HCEC 1CT (cell line): ENCODE measurements at regions not wholly inside any gene's neighbourhood (a gene's known extent, or its start where the extent isn't known, plus 50 kb on each side); places are given as distances from the start of the nearest gene placed in this dataset.

Experiments used
- DNase-seq: peaks from one replicate; pipeline ENCODE4 v3.0.0-alpha.2; 2017

DNA sequence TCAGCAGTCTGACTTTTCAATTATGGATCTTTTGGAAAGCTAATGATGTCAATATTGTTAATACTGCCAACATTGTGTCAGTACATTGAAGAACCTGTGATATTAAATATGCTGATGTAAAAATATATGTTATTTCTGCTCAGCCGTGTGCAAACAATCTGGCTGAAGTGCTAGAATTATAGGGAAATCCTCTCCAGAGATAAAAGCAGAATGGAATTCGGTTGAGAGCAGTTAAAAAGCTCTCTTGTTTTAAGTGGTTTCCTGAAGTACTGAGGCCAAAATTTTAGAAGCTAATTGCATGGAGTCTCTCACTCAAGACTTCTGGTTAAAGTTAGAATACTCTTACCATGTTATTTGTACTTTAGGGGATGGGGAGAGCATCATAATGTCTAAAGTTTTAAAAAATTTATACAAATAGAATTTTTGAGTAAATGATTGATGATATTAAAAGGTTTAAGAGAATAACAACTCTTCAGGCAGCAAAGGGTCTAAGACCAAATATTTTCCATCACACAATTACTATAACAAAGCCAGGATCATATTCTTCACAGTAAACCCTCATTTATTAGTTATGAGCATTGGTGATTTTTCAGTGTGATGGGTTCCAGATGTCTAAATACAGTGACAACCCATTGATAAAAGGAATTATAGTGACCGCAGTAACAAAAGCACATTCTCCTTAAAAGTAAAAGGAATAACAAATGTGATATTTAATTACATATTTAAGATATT lies 834.2 kb upstream of the CXADR start:
- DNase-seq = no peak

DNA sequence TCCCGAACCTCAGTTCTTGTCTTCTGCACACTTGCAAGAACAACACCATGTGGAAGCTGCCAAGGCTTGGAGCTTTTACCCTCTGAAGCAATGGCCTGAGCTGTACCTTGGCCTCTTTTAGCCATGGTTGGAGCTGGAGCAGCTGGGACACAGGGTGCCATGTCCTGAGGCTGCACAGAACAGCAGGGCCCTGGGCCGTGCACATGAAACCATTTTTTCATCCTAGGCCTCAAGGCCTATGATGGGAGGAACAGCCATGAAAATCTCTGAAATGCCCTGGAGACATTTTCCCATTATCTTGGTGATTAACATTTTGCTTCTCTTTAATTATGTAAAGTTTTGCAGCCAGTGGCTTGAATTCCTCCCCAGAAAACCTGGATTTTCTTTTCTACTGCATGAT lies 817.8 kb upstream of the CXADR start:
- no peak for DNase-seq

DNA sequence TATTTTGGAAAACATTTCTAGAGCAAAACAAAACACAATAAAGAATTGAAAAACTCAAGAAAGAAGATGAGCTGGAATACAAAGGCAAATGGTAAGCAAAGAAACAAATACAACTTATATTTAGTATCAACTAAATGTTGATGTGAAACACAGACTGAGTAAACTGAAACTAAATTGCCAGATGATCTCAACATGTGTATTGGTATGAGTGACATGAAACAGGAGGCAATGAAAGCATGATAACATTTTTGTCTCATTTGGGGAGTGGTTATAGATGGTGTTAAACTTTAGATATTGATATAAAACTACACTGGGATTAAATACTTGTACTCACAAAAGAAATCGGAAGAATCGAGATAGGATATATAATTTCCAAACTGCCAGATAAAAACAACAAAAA lies 805.6 kb upstream of the CXADR start:
- no peak for DNase-seq

DNA sequence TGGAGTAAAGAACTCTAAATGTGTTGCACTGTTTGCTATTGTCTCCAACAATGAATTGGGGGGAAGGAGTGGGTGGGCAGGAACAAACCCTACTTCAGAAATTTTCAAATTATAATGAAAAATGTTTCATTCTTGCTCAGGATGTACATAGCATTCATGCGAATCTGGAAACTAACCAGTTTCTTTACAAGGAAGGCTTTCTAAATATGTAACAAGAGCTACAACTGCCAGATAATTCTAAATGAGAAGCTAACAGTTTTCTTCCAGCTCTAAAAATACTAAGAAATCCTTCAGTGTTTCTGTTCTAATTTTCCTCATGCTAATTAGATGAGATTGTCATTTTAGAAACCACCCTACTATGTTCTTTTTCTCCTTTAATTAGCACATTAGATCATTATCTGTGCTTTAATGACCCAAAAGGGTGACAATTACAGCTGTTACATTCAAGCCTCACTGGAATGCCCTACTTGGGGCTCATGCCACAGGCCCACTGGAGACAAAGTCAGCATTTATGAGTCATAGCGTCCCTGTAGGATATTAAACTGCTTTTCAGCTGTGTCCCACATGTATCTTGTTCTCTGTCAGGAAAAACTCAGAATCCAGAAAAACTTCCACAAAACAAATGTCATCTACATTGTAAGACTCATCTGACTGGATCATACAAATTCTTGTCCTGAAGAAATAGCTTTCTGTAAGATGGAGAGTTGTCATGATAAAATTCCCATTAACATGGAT lies 804.6 kb upstream of the CXADR start:
- DNase-seq = peak; percentile 8

DNA sequence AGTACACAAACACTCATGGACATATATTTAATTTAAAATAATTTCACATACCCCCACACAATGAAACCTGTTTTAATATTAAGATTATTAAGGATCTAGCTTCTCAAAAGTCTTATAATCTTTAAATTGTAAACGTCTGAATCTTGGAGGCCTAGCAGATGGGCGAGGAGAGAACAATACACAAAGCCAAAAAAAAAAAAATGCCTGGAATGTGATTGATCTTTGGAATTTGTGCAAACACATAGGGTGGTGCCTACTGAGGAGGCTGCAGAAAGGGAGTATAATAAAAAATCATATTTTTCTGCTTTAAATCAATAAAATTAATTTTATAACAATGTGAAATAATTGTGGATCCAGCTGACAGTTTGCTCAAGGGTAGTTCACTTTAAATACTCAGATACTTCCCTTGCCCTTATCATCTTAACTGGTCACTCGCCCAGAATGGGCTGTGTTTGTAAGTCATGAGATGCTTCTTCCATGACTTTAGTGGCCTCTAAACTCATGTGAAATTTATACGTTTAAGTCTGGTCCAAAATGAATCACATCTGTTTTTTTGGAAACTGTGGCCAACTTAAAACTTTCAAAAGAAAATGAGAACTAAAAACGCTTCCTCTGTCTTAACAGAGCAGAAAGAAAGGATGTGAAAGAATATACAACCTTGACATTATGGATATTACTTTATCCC lies 802.8 kb upstream of the CXADR start:
- DNase-seq = peak; percentile 16

DNA sequence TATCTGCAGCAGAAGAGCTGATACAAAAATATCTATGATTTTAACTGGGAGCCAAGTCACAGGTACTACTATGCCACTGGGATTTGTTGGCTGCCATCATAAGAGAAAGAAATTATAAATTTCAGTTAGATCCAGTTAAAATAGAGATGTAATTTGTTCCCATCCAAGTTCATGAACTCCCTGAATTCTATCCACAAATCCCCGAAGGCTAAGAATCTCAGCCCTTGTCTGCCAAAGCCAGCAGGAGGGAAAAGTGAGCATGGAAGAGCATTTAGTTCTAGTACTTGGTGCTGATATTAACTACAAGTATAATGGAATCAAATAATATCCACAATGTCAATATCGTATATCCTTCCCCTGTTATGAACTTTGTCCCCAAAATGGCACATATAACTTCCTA lies 801.1 kb upstream of the CXADR start:
- no peak for DNase-seq

DNA sequence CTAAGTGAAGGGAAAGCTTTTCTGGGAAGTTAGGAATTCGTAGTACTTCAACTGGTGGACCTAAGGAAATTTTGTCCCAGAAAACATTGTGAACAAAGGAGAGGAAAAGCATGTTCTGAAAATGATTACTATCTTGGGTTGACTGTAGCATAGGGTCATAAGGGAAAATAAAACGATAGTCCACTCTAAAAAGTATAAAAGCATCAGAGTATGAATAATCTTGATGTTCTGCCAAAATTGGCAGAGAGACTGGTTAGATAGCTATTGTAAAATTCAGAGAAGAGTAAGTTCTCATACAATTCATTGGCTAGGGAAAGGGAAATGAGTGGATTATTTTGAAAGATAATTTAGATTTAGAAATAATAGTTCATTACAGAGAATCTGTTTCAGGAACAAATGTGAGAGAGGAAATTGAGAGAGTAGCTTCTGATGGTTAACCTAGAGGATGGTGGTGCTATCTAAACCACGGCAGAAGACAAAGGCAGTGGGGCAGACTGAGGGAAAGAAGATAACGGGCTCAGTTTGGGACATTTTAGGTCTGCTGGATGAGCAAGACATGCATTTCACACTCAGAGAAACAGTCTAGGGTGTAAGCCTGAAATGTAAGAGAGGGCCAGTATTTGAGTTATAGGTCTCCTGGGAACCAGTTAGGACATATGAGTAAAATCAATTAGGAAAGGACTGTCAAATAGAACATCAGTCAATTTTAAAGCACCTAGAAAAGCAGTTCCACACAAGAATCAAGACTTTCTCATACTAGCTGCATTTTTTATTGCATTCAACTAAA lies 799.3 kb upstream of the CXADR start:
- DNase-seq = no peak

DNA sequence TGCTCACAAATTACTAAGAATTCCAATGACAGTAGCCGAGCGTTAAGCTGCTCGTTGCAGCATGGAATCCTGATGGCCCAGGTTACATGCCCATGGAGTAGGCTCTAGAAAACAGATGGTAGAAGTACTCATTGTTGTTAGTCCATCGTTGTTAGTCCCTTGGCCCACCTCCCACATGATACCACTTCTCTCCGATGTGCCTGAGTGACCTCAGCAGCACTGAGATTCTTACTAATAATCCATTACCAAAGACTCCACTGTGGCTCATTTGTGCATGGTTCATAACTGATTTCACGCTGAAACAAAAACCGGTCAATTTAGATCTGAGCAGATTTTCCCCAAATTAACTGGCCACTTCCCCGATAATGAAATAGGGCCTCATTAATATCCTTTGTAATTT lies 772.3 kb upstream of the CXADR start:
- no peak for DNase-seq

DNA sequence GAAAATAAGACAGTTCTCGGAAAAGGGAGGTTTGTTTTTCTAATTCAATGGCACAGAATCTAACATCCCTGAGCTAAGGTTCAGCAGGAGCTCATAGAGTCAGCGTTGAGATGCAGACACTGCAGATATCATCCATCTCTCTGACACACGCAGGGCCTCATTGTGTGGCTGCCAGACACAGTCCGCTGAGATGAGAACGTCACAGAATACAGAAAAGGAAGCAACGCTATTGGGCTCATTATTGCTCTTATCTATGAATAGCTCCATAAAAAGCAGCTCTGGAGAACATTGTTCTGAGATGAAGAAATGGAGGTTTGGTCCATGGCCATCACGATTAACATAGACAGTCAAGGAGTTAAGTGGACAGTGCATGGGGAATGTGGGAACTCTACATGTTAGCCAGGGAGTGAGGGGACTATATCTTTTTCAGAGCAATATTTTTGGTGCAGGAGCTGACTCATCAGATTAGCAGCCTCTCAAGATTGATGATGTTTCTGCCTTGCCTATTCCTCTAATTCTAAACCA lies 771.6 kb upstream of the CXADR start:
- DNase-seq = no peak

DNA sequence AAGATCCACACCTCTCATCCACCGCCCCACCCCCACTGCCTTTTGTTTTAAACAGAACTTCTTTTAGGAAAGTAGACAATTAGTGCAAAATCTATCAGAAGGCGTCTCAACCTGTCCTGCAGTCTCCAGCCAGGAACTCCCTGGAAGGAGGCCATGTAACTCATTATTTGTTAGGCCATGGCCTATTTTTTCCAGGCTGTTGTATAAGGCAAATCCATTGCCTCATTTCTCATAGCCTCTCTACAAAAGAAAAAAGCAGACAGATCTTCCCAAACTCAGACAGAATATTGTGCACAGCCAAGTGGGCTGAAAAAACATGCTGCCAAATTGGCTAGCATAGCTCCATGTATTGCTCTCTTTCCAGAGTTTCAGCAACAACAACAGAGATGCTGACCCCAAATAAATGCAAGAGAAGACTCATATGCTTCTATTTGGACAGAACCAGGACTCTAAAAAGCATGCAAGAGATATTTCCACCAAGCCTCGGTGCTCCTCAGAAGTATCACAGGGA lies 770.7 kb upstream of the CXADR start:
- no peak for DNase-seq

DNA sequence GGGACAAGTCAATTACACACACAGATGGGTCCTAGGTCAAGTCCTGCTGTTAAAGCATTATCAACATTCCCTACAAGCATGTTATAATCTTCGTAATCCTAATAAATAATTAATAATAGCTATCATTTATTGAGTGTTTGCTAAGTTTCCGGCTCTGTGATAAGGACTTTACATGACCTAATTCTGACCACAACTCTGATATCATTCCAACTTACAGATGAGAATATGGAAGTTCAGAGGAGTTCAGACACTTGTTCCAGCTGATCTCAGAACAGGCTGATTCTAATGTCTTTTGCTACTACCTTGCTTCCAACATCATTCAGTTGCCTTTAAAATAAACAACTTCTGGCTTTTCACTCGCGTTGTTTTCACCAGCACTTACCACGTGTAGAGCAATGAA lies 770.1 kb upstream of the CXADR start:
- no peak for DNase-seq

DNA sequence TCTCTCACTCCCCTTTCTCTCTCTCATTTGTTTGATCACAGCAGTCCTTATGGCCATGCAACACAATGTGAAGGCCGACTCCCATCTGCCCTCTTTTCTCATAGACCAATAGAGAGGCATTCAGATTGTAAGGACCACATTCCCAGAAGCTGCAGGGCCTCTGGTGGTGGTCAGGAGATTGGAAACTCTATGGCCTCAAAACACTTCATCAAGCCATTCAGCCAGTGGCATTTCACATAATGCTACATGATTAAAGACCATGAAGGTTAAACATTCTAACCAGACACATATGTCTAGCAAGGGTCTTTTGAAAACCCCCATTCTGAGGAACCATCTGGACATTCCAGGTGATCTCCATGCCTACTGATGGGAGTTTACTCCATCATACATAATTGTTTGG lies 769.5 kb upstream of the CXADR start:
- no peak for DNase-seq

DNA sequence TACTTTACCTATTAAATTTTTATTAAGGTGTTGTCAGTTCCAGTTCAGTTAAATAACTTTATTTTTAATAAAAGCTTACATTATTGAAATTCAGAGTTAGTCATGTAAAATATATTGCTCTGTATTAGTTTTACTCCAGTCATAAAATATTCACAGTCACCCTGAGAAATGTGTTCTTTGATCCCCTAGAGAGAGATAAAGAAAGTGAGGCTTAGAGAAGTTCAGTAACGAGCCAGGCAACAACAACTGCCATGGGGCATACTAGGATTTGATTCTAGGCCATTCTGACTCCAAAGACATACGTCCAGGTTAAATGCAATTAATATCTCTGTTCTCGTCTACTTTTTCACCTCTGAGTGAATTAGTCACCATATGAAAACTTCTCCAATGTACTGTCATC lies 761.9 kb upstream of the CXADR start:
- no peak for DNase-seq

DNA sequence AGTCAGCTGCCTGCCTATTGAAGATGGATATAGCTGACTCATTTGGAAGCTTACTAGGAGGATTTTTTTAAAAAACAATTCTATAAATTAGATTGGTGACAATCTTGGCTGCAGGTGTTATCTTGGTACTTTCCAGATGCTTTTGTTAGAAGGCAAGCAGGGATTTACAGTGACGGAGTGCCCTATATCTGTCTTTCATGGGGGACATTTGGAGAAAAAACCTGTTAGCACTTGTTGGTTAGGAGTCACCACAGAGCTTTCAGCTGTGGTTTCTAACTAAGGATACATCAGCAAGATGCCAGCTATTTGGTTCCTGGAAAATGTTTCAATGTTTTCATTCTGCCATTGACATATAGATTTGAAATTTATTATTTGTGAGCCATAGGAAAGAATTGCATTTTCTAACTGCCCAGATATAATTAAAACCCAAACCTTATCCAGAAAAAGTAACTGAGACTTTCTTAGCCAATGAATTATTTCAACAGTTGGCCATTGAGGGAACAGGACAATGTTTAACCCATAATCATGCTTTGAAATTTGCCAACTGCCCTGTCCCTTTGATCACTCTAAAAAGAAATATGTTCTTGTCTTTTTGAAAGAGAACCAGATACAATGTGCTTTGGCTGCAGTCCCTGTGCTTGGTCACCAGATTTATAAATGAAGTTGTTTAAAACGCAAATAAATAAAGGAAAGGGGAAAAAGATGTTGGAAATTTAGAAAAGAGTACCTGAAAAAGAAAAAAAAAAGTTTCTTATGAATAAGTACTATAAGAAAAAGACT lies 761.0 kb upstream of the CXADR start:
- no peak for DNase-seq

DNA sequence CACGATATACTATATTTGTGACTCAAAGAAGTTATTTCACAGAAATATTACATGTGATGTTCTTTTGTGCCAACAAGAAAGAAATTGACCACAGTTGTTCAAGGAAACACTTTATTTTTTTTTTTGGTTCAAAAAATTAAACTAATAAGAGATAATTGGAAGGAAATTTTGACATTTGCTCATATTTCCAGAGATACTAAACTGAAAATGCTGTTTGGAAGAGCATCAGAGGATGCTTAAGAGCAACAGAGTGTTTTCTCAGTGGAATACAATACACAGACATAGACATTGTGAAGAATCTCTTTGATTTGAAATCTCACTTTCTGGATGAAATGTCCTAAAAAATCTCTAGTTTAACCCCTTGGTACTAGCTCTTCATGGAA lies 760.4 kb upstream of the CXADR start:
- no peak for DNase-seq

DNA sequence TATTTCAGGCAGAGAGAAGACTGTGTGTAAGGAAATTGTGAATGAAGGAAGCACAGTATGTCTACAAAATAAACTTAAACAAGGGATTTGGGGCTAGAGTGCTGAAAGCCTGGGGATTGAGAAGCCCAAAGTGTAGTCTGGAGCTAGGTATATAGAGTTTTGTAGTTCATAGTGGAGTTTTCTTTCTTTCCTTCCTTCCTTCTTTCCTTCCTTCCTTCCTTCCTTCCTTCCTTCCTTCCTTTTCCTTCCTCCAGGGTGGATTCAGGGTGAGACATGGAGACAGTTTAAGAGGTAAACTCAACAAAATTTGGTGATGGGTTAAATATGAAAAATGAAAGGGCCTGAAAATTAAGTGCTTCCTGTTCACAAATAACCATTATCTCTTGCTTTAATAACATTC lies 757.8 kb upstream of the CXADR start:
- no peak for DNase-seq

DNA sequence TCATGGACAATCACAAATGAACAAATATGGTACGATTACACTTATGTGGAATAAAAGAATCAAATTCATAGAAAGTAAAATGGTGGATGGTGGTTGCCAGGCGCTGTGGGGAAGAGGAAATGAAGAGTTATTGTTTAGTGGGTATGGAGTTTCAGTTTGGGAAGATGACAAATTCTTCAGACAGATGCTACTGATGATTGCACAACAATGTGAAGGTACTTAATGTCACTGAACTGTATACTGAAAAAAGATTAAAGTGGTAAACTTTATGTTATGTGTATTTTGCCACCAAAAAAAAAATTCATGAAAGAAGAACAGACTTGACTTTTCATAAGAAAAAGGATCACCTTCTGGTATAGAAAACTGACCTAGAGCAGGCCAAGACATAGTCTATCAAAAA lies 745.6 kb upstream of the CXADR start:
- no peak for DNase-seq

DNA sequence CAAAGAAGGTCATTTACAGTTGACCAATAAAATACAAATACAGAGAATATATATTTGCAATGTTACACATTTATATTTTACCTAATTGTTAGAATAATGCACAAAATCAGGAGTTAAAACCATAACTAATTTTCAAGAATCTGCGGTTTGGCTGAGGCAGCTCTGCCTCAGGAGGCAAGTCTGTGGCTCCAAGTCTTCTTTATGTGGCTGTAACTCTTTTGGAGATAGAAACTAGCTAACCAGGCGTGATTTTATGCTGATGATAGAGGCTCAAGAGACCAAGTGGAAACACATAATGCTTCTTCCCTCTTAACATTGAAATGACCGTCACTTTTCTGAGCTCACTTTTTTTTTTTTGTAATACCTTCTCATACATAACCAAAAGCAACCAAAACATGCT lies 744.7 kb upstream of the CXADR start:
- no peak for DNase-seq

DNA sequence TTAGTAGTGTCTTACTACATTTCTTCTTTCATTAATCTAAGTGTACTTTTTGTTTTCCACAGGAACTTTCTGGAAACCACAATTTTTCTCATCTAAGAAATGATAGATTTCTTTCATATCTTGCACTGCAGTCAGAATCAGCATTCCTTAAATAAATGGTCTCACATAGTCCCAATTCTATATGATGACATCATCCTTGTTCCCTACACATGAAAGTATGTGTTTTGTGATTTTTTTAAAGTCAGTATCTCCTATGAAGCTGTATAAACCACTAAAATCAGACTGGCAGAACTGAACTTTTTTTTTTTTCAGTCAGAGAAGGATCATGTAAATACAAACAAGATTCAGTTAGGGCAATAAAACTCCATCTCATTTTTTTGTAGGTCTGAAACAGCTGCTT lies 742.6 kb upstream of the CXADR start:
- no peak for DNase-seq

DNA sequence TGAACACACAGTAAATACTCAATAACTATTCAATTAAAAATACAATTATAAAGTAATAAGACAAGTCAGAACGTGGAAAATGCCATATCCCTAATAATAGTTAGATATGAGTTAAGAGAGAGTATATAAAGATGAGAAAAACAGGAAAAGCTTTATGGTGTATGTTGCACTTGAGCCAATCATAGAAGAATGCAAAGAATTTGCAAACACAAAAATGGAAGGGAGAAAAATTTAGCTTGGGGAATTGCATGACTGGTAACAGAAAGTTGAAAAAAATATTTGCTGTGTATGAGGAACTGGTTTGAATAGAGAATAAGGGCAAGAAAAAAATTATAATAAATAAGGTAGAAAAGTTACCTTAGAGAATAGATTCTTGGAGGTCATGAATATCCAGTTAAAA lies 739.6 kb upstream of the CXADR start:
- DNase-seq = peak; percentile 49

DNA sequence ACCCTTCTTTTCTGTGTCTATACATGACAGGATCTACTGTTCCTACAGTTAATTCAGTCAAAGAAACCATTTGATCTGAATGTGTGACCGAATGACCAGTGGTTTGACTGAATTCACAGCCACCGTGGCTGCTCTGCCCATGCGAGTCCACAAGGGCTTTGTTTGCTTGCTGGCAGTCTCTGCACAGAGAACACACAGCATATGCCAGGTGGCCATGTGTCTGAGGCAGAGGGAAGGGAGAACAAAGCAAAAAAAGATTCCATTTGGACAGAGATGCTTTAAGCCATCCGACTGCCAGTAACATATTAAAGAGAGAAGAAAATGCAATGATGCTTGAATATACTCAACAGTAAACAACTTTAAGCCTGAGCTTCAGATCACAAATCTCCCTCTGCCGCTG lies 737.8 kb upstream of the CXADR start:
- no peak for DNase-seq

DNA sequence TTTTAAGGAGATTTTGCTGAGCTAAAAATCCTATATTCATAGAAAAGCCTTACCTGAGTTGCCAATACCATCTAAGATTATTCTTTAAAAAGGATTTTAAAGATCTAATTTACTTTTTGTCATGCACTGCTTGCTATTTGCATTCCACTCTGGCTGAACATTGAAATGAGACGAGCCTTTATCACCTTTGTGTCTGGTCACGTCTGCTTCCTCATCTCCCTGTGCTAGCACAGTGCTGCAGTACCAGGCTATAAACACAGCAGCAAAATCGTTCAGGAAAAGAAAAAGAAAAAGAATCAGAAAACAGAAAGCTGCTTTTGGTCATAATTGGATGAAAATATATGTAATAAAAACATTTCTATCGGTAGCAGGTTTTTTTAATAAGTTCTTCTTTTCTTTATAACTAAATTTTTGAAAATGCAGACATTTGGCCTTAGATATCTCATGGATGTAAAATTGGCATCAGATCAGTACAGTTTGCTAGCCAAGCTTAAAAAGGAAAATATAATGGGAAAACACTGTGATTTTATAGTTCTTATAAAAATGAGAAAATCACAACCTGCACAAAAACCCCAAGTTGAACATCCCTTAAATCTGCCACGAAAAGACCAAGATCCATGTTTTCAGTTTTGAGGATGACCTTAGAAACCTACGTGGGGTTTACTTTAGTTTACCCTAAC lies 735.7 kb upstream of the CXADR start:
- DNase-seq = no peak
